ENCODE measurements at regions not wholly inside any gene's neighbourhood (a gene's known extent, or its start where the extent isn't known, plus 50 kb on each side); places are given as distances from the start of the nearest gene placed in this dataset.

DNA sequence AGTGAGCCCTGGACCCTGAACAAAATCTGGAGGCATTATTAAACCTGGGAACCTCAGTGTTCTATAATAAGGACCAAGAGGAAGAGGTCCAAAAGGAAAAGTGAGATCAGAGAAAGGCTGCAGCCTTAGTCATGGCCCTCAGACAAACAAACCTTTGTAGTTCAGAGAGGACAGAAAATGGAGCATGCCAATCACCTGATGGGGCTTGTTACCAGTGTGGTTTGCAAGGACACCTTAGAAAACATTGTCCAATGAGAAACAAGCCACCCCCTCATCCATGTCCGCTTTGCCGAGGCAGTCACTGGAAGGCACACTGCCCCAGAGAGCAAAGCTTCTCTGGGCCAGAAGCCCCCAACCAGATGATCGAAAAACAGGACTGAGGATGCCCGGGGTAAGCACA, 254.8 kb downstream of the CDH10 start:
- Mint-ChIP-seq H3K4me1 (ENCODE audit: low read depth) (no peaks in the 10 kb centered on the region), H3K9me3 (peaks cover 20% of the 10 kb centered on the region), H3K27me3 (no peaks in the 10 kb centered on the region), H3K36me3 (ENCODE audit: low read depth) (no peaks in the 10 kb centered on the region), H3K27ac (no peak overlapping the region), H3K4me3 (no peak overlapping the region)
- DNase-seq, result no peak

DNA sequence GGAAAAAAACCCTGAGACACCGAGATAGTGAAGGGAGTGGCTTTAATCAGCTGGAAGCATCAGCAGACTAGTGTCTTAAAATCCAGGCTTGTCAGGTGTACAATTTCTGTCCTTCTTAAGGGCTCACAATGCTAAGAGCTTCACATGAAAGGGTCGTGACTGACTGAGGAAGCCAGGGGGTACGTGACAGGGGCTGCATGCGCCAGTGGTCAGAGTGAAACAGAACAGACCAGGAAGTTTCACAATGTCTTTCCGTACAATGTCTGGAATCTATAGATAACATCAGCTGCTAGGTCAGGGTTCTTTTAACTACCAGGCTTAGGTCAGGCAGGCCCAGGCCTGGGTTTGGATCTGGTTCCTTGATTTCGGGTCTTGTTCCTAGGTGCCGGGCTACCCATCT, 253.0 kb downstream of the CDH10 start:
- Mint-ChIP-seq H3K4me3 (no peak overlapping the region), H3K4me1 (ENCODE audit: low read depth) (no peaks in the 10 kb centered on the region), H3K27ac (no peak overlapping the region), H3K9me3 (peaks cover 17% of the 10 kb centered on the region), H3K36me3 (ENCODE audit: low read depth) (no peaks in the 10 kb centered on the region), H3K27me3 (no peaks in the 10 kb centered on the region)
- no peak for DNase-seq

DNA sequence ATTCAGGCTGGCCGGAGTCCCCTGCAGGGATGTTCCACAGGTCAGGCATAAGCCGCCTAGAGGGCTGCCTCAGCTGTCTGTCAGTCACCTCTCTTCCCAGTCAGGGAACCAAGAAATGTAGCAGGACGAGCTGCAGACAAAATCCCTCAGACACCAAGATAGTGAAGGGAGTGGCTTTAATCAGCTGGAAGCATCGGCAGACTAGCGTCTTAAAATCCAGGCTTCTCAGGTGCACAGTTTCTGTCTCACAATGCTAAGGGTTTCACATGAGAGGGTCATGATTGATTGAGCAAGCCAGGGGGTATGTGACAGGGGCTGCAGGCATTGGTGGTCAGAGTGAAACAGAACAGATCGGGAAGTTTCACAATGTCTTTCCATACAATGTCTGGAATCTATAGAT, 247.2 kb downstream of the CDH10 start:
- Mint-ChIP-seq H3K36me3 (ENCODE audit: low read depth) (no peaks in the 10 kb centered on the region), H3K27ac (no peak overlapping the region), H3K4me3 (no peak overlapping the region), H3K4me1 (ENCODE audit: low read depth) (no peaks in the 10 kb centered on the region), H3K9me3 (peaks cover 32% of the 10 kb centered on the region), H3K27me3 (no peaks in the 10 kb centered on the region)
- no peak for DNase-seq

DNA sequence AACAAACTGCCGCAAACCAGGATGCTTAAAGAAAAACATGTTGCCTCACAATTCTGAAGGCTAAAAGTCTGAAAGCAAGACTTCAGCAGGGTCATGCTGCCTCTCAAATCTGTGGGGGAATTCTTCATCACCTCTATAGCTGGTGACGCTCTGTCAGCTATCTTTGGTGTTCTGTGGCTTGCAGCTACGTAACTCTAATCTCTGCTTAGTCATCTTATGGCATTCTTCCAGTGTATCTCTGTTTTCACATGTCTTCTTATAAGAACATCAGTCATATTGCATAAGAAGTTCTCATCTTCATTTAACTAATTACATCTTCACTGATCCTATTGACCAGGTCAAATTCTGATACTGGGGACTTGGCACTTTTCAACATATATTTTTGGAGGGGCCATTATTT, 243.0 kb downstream of the CDH10 start:
- Mint-ChIP-seq H3K27me3 (no peaks in the 10 kb centered on the region), H3K4me3 (no peak overlapping the region), H3K36me3 (ENCODE audit: low read depth) (no peaks in the 10 kb centered on the region), H3K27ac (no peak overlapping the region), H3K9me3 (peaks cover 29% of the 10 kb centered on the region), H3K4me1 (ENCODE audit: low read depth) (no peaks in the 10 kb centered on the region)
- DNase-seq, result no peak

DNA sequence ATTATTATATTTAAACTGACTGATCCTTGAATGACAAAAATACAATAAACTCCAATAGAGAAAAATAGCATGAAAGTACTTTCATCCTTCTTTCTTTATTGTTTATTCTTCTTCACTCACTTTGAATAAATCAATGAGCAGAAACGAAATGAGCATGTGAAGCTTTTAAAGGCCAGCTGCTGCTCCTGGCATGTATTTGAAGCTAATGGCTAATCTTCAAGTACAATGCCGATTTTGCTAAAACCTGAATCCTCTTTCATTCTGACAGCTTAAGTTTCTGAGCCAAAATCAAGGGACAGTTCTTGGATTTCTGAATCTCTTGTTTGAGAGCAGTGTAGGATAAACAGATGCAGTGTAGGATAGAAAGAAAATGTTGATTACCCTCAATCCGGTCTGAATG, 237.3 kb downstream of the CDH10 start:
- Mint-ChIP-seq H3K4me3 (no peak overlapping the region), H3K27ac (no peak overlapping the region), H3K9me3 (peaks cover 10% of the 10 kb centered on the region), H3K4me1 (ENCODE audit: low read depth) (no peaks in the 10 kb centered on the region), H3K27me3 (no peaks in the 10 kb centered on the region), H3K36me3 (ENCODE audit: low read depth) (no peaks in the 10 kb centered on the region)
- no peak for DNase-seq

DNA sequence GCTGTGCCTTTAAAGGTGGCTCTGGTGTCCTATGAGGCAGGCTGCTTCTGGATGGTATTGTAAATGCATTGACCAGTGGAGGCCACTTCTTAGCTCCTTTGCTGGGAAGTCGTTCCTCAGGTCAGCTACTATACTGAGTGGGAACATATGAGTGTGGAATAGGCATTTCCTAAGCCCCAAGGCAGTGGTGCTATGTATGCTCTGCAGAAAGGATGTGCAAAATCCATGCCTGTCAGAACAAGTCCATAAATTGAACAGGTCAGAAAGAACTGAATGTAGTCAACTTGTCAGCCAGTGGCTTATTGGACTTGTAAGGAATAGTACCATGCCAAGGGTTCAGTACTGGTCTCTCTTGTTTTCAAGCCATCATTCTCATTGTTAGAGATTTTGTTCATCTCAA, 216.4 kb downstream of the CDH10 start:
- no peak overlapping the region for H3K4me3 Mint-ChIP-seq
- no peaks in the 10 kb centered on the region for H3K4me1 Mint-ChIP-seq (ENCODE audit: low read depth)
- no peaks in the 10 kb centered on the region for H3K36me3 Mint-ChIP-seq (ENCODE audit: low read depth)
- no peak overlapping the region for H3K27ac Mint-ChIP-seq
- no peak for DNase-seq
- peaks cover 21% of the 10 kb centered on the region for H3K9me3 Mint-ChIP-seq
- no peaks in the 10 kb centered on the region for H3K27me3 Mint-ChIP-seq

DNA sequence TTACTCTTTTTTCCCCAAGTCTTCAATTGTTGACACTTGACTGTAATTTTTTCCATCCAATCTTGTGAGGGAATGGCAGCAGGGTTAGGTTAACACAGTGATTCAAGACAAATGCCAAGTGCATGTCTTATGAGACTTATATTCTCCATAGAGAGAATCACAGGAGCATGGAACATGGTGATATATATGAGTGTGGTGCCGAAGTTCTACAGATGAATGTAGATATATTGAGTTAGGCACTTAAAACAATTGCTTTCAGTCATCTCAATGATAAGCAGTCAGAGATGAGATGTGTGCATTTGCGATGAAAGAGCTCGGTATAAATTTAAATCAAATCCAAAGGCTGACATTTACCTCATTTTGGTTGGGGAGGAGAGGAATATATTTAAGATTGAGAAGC, 211.2 kb downstream of the CDH10 start:
- H3K4me3 Mint-ChIP-seq, result no peak overlapping the region
- H3K27me3 Mint-ChIP-seq, result no peaks in the 10 kb centered on the region
- H3K9me3 Mint-ChIP-seq, result peaks cover 25% of the 10 kb centered on the region
- DNase-seq, result no peak
- no peak overlapping the region for H3K27ac Mint-ChIP-seq
- no peaks in the 10 kb centered on the region for H3K36me3 Mint-ChIP-seq (ENCODE audit: low read depth)
- no peaks in the 10 kb centered on the region for H3K4me1 Mint-ChIP-seq (ENCODE audit: low read depth)
